ENCODE measurements at regions not wholly inside any gene's neighbourhood (a gene's known extent, or its start where the extent isn't known, plus 50 kb on each side); places are given as distances from the start of the nearest gene placed in this dataset.
"Not testable (repeated sequence)": the region's sequence is repeated elsewhere in the genome, so short reads cannot be mapped to it uniquely, and the experiment has no call there.

DNA sequence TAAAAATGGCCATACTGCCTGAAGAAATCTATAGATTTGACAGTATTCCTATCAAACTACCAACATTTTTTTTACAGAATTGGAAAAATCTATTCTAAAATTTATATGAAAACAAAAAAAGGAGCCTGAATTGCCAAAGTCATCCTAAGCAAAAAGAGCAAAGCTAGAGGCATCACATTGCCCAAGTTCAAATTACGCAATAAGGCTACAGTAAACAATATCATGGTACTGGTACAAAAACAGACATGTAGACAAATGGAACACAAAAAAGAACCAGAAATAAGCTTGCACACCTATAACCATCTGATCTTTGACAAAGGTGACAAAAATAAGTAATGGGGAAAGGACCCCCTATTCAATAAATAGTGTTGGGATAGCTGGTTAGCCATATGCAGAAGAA lies 50.2 kb upstream of the THSD7B start:
- no peak for DNase-seq

DNA sequence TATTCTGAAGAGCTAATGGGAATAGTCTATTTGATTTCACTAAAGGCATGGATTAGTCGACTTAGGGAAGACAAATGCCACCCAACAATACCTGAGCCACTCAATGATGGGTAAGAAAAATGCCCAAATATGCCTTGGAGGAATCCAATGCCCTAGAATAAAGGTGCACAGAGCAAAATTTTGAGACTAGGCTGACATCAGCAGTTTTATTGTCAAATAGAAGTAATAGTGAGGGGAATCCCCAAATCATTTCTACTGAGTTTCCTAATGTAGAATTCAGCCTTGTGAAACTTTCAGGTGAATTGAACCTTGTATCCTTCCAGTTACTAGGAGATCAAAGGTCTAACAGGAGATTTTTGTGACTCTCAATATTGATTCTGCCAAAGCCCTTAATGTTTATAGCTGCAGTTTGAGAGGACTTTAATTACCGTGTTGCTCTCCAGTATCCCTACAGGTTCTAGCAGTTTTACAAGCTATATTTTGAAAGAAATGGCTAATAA lies 50.8 kb upstream of the THSD7B start:
- no peak for DNase-seq

DNA sequence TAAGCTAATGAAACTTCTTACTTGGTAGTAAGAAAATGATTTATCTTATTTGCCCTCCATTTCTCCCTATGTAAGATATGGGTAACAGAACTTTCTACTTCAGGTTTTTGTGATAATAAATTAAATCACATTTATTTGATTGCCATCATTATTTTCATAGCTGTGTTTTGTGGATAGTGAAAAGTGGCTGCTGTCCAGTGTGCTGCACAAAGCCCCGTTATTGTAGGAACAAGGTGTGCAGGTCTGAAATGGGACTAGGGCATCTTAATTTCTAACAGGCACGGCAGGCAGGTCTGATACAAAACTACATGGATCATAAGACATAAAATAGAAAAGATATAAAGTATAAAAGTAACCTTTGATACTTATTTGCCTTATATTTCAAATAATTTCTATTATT lies 51.6 kb upstream of the THSD7B start:
- no peak for DNase-seq

DNA sequence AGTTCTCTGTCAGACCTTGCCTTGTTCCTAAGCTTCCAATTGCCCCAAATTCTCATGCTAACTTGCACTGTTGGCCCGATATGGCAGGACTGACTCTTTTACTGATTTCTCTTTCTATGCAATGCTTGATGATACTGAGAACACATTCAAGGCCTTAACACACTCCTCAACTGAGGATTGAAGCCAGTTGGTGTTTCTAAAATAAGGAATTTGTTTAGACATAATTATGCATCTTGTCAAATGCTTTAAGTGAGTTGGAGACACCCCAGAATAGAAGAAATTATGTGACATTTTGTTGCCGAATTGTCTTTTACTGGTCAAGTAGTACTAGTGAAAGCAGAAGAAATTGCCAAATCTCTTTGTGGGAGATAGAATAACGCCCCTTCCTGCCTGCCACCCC lies 60.0 kb upstream of the THSD7B start:
- DNase-seq: no peak

DNA sequence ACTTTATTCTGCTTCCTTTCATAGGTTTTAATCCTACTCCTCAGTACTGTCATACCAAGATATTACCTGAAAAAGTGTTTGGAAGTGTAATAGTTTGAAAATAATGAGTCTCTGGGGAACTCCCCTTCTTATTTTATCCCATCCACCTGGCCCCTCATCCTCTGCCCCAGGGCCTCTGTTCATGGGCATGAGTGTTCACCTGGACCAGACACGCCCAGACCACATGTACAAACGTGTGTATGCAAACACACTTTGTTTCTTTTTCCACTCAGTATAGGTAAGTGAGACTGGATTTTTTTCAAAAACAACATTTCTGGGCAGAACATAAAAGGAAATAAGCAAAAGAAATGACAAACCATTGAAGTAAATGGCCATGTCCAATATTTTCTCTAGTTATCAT lies 62.1 kb upstream of the THSD7B start:
- DNase-seq: no peak

DNA sequence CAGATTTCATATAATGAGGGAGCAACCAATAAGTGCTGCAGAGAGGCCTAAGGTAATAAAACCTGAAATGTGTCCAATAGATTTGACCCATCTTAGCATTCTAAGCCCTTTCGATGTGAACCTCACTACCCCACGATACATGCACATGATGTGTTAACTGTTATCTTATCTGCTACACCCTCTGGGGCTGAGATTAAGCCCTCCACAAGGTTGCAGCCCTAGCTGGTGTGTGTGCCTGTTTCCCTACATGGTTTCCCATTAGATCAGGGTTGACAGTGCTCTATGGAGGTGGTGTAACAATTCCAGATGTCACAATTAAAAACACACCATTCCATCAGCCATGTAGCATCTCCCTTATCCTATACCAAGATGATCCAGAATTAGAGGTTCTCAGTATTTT lies 68.9 kb upstream of the THSD7B start:
- no peak for DNase-seq

DNA sequence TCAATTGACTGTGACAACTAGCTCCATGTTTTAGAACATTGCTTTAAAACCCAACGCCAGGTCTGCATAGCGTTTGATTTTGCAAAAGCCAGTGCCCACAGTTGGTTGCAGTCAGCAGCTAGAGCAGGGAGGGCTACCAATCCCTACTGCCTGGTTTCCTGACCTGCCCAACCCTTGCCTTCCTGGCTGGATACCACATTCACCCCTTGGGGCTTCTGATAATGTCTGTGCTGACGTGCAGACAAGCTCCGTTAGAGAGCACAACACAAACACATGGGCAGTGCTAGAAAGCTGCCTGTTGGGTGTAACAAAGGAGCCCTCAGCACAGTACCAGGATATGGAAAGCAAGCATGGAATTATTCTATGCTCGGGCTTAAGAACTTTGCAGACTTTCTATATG lies 71.4 kb upstream of the THSD7B start:
- DNase-seq: no peak

DNA sequence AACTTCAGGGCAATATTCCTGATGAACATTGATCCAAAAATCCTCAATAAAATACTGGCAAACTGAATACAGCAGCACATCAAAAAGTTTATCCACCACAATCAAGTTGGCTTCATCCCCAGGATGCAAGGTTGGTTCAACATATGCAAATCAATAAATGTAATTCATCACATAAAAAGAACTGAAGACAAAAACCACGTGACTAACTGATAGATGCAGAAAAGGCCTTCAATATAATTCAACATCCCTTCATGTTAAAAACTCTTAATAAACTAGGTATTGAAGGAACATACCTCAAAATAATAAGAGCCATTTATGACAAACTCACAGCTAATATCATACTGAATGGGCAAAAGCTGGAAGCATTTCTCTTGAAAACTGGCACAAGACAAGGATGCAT lies 85.3 kb upstream of the THSD7B start:
- DNase-seq: not testable (repeated sequence)

DNA sequence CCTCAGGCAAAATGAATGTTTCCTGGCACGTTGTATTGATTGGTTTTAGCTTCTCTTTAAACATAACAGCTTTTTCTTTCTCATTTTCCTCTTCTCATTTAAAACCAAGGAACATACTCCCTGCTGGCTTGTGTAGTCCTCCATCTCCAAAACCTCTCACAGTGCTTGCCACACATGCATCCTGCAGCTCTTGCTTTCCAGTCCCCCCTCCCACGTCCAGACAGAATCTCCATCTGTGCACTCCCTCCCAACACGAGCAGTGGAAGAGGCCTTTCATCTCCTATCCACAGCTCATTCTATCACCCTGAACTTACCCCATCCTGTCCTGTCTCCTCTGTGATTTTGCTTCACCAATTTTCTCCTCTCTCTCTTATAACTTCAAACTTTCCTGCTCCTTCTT lies 99.6 kb upstream of the THSD7B start:
- no peak for DNase-seq

DNA sequence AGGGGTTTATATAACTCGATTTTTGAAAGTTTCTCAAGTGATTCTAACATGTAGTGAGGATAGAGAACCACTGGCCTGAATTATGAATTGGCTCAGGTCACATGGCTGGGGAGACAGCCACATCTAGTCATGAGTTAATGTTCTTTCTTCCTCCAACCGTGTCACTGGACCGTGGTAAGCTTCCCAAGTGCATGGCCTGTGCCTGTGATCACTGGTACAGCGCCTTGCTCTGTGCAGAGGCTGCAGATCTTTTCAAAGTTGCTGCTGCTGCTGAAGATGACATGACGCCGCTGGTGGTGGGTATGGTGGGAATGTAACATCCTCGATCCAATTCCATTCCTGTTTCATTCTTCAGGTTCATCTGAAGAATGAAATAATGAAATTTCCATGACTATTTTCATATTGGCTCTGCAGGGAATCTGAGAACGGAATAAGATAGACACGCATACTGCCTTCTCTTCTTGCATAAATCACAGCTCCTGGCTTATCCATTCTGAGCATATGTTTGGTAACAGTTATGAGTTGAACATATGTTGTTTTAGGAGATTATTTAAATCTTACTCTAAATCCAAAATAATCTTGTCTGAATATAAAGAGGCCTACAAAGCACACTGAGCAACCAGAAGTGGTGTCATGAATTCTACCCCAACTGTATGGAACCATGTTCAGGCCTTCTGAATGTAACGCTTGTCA lies 100.5 kb upstream of the THSD7B start:
- no peak for DNase-seq

DNA sequence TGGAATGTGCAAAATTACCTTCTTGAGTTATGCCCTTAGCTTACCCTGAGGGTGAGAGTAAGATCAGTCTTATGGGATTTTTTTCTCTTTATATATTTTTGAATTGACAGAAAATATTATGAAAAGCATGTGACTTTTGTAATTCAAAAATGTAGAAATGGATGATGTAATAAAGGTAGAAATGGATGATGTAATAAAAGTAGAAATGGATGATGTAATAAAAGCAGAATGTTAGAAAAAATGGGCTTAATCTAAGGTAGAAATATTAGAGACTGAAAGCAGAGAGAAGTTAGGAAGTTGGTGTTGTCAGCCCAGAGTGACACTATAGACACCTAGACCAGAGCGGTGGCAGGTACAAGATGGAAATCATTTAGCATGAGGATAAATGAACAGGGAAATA lies 107.1 kb upstream of the THSD7B start:
- DNase-seq: no peak

DNA sequence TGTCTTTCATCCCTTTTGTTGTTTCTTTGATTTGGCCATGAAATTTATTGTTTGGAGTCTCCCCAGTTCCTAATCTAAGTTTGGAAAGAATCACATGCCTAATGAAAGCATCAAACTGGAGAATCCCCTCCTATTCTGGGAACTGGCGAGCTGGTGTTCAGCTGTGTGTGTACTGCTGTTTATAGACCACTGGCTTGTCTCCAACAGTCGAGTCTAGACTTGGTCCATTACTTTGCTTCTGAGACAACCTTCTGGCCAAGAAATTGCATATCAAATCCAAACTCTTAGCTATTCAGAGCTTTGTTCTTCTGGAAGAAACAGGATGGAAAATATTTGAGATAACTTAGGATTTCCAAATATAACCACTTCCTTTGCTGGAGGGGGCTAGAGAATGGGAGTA lies 111.5 kb upstream of the THSD7B start:
- no peak for DNase-seq

DNA sequence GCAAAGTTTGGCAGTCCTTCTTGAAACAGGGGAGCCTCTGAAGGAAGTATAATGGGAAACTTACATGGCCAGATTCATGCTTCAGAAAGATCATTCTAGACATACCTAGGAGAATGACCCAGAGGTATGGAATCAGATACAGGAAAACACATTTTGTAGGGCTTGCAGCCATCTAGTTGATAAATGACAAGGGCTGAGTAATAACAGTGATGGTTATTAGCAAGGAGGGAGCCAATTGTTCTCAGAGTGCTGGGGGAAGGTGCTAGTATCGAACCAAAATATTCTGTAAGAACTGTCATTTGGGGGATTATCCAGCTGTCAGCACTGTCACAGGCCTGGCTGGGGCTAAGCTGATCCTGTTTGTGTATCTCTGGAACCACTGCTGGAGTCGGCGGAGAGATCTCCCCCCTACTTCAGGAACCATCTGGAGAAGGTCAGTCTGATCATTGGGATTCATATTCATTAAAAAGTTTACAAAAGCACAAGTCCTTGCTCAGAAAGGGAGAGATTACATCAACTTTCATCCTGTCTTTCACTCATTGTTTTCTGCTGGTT lies 113.8 kb upstream of the THSD7B start:
- DNase-seq: no peak

DNA sequence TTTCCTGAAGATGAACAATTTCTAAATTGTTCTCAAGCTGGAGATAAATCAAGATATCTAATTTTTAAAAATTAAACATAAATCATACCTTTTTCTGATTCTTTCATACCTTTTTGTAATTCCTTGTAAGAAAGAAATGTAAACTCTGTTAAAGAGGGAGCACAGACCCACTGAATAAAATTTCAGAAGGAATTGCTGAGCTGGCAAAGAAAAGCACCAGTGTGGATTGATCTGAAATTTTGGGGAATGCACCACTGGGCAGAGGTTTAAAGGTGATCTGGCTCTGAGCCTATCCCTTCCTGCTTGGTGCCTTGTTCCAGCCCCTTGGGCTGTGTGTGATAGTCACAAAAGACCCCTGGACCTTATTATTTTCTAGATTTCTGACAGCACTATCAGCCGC lies 118.3 kb upstream of the THSD7B start:
- no peak for DNase-seq

DNA sequence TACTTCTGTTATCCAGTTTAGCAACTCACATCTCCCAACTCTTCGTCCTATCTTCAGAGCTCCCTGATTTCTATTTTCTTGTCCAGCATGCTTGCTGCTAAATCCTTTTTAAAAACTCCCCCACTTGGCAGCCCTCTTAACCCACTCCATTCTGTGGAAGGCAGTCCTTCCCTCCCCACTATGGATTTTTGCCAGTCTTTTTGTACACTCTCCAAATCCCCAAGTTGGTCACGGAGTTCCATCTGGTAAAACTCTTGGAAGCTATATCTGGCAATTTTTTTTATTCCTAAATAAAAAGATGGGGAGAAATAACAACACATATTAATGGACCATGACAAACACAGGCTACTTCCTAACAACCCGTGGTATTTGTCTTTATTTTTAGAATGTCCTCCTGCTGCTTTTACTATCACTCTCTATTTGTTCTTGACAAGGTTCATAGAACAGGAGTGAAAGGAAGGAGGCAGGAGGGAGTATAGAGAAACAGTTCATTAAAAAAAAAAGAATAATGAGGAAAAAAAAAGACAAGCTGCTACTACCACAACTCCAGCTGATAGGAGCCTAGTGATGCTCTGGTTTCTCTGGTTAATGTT lies 120.0 kb upstream of the THSD7B start:
- DNase-seq: no peak

DNA sequence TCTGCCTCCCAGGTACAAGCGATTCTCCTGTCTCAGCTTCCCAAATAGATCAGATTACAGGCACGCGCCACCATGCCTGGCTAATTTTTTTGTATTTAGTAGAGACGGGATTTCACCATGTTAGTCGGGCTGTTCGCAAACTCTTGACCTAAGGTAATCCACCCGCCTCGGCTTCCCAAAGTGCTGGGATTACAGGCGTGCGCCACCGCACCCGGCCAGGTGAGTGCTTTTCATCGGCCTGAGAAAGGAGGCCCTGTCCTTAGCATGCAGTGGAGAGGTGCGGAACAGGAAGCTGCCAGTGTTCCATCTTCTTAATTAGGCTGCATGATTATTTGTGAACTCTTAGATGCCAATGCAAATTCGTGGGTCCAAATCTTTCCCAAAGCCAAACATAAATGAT lies 125.7 kb upstream of the THSD7B start:
- DNase-seq: no peak

DNA sequence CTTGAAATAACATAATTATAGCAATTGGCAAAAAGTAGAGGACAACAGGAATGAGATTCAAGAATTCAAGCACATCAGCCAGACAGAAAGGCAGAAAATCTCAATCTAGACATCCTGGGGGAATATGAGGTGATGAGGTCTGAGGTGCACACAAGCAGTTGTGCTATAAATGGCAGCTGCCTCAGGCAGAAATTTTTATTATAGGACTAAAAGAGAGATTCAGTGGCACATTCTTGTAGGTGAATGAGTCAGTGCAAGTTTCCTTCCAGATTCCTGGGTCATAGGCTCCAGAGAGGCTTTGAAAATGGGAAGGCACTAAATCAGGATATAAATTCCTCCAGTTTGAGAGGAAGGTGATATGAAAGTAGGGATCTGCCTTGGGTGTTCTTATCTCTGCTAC lies 127.2 kb upstream of the THSD7B start:
- no peak for DNase-seq

DNA sequence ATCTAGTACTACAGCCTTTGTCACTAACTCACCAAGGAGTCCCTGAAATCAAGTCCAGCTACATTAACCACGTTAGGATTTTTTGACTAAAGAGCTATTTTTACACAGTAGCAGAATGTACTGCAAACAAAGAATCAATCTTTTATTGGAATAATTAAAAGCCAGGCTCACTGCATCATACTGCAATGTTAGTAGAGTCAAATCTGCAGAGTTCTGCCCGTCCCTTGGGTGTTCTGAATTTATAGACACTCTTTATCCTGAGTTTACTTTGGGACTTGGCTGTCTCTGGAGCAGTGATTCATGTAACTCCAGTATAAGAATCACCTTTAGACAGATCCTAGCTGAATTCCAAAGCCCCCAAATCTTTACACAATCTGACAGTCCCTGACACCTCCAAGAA lies 127.9 kb upstream of the THSD7B start:
- no peak for DNase-seq

DNA sequence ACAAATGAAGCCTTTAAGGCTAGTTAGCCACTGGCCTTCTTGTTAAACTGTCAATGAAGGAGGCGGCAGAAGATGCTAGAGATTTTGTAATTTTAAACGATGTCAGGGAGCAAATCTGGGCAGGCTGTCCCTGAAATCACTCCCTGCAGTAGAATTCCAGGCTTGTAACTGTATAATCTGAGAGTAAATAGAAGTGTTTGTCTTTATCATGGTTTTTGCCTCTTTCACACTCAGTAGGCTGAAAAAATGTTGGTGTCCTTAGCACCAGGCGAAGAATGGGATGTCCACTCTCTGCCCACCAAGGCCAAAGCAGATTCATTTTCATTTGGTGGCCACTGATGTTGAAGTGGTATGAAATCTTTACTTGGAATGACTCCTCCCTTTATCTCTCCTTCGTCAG lies 136.9 kb upstream of the THSD7B start:
- DNase-seq: no peak

DNA sequence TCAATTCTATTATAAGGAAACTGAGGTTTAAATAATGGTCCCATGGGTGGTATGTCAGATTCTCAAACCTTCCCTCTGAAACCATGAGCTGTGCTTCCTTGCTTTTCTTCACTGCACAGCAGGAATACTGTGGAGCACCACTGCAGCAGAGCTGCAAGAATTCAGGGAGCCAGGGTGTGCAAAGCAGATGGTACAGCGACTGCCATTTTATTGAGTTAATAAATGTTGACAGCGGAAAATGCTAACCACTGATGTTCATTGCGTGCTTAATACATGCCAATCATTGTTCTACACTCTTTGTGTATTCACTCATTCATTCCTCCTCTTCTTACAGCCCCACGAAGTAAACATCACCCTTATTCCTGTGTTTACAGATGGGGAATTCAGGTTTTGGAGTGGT lies 152.2 kb upstream of the THSD7B start:
- no peak for DNase-seq

DNA sequence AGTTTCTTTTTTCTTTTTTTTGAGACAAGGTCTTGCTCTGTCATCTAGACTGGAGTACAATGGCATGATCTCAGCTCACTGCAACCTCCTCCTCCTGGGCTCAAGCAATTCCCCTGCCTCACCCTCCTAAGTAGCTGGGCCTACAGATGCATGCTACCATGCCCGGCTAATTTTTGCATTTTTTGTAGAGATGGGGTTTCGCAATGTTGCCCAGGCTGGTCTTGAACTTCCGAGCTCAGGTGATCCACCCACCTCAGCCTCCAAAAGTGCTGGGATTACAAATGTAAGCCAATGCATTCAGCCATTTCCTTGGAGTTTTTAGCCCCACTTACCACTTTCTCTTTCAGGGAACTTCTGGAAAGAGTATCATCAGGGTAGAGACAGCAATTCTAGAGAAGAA lies 153.3 kb upstream of the THSD7B start:
- DNase-seq: no peak

DNA sequence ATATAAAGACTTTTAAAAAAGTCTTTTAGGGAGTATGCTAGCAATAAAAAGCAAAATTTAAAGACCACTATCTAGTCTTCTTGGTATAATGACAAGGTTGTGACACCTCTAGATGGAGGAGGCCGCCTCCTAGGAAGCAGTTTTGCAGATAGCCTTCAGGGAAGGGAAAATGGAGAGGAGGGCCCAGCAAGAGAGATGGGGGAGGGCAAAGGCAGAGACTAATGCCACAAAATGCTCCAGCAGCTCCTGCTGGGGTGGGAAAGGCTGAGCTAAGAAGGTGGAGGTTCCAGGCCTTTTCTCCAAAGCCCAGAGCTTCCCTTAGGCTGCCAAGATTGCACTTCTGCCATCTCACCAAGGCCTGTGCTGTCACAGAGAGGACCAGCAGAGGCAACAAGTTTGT lies 153.9 kb upstream of the THSD7B start:
- no peak for DNase-seq

DNA sequence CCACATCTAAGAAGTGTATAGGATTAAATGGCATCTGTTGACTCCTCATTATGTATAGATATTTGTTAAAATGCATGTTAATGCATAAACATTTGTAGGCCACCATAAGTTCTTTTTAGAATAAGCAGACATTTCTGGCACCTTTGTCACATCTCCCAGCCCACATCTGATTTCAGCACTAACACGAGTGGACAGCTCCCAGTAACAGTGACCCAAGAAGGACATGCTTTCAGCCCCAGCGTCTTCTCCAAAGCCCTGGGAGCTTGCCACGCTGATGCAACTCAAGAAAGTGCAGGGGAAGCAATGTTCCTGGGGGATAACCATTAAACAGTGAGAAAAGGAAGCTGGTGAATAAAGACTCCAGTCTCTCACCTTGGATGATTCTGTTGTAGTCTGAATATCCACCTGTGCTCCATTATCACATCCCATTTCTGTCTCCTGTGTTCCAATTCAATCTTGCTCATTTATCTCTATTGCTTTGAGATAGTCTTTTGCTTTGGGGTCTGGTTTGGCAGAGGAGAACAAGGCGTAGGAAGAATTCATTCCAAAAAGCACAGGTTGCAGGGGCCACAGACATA lies 182.6 kb upstream of the THSD7B start:
- DNase-seq: no peak

DNA sequence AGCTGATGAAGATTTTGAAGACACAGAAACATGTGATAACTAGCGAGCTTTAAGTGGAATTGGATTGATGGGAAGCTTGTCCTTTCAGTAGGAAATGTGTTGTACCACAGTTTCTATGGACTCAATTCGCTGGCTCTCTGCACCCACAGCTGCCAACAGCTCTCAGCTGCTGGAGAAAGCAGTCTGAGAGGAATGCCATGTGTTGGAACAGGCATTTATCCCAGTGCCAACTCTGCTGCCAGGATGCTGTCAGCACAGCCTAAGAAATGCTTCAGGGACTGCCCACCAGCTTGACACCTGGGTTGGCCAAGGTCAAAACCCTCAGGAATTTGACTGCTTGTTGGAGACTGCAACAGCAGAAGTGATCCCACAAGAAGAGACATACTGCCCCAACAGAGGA lies 193.0 kb upstream of the THSD7B start:
- DNase-seq: no peak

Data from CD4-positive, alpha-beta T cell treated with Interleukin-1 beta for 1 hour (primary cell).